Stimulated activated CD8-positive, alpha-beta memory T cell treated with anti-CD3 and anti-CD28 coated beads, Interleukin-15, amount 100 ng/mL, for 48 hours (primary cell): ENCODE measurements at regions not wholly inside any gene's neighbourhood (a gene's known extent, or its start where the extent isn't known, plus 50 kb on each side); places are given as distances from the start of the nearest gene placed in this dataset.

Source experiments
- DNase-seq, 2 donors: peaks; one replicate each; pipeline ENCODE4 v3.0.0-alpha.2; 2020; ENCODE audit warnings: low read depth in 2 of 2

GRCh38 chr12:92554158-92555073 is 148.4 kb upstream of the PLEKHG7 start:
- no peak for DNase-seq

- no peak for DNase-seq
These were observed 149.4 kb upstream of the PLEKHG7 start for GRCh38 chr12:92553389-92553788.

GRCh38 chr12:92552412-92553108 is 150.2 kb upstream of the PLEKHG7 start:
- no peak for DNase-seq

GRCh38 chr12:92551853-92552397 is 150.9 kb upstream of the PLEKHG7 start:
- peak; percentile 40 to 49 for DNase-seq

GRCh38 chr12:92551210-92551609 is 151.6 kb upstream of the PLEKHG7 start:
- no peak for DNase-seq

GRCh38 chr12:92550661-92551060 is 152.1 kb upstream of the PLEKHG7 start:
- no peak for DNase-seq

GRCh38 chr12:92550254-92550653 is 152.5 kb upstream of the PLEKHG7 start:
- no peak for DNase-seq

GRCh38 chr12:92549516-92549915 is 153.3 kb upstream of the PLEKHG7 start:
- no peak for DNase-seq

- no peak for DNase-seq
These were observed 154.9 kb upstream of the PLEKHG7 start for GRCh38 chr12:92547906-92548305.

GRCh38 chr12:92547420-92547819 is 155.4 kb upstream of the PLEKHG7 start:
- DNase-seq: no peak

GRCh38 chr12:92546635-92547348 is 156.0 kb upstream of the PLEKHG7 start:
- no peak for DNase-seq

GRCh38 chr12:92546259-92546634 is 156.5 kb upstream of the PLEKHG7 start:
- no peak for DNase-seq

GRCh38 chr12:92544322-92544721 is 158.5 kb upstream of the PLEKHG7 start:
- DNase-seq: no peak

GRCh38 chr12:92543840-92544239 is 158.9 kb upstream of the PLEKHG7 start:
- no peak for DNase-seq

- no peak for DNase-seq
These were observed 159.4 kb upstream of the PLEKHG7 start for GRCh38 chr12:92543359-92543758.

GRCh38 chr12:92541731-92542130 is 161.1 kb upstream of the PLEKHG7 start:
- DNase-seq: no peak

- no peak for DNase-seq
These were observed 161.9 kb upstream of the PLEKHG7 start for GRCh38 chr12:92540782-92541423.

- no peak for DNase-seq
These were observed 162.6 kb upstream of the PLEKHG7 start for GRCh38 chr12:92539976-92540781.

GRCh38 chr12:92539110-92539749 is 163.6 kb upstream of the PLEKHG7 start:
- DNase-seq: no peak

GRCh38 chr12:92537290-92537960 is 165.4 kb upstream of the PLEKHG7 start:
- no peak for DNase-seq
